Ovary (tissue), 1 donor: ENCODE measurements at regions not wholly inside any gene's neighbourhood (a gene's known extent, or its start where the extent isn't known, plus 50 kb on each side); places are given as distances from the start of the nearest gene placed in this dataset.

Source experiments
- EP300 ChIP-seq: sonication (generic); formaldehyde crosslinking; IDR thresholded peaks from one replicate; pipeline ENCODE4 v1.6.1; 2017; ENCODE audit warnings: antibody characterized with exemption
- POLR2A ChIP-seq: fragments of 450-650 bp; IDR thresholded peaks from one replicate; pipeline ENCODE4 v1.6.1; 2017; ENCODE audit warnings: antibody characterized with exemption, mild to moderate bottlenecking, moderate library complexity

DNA sequence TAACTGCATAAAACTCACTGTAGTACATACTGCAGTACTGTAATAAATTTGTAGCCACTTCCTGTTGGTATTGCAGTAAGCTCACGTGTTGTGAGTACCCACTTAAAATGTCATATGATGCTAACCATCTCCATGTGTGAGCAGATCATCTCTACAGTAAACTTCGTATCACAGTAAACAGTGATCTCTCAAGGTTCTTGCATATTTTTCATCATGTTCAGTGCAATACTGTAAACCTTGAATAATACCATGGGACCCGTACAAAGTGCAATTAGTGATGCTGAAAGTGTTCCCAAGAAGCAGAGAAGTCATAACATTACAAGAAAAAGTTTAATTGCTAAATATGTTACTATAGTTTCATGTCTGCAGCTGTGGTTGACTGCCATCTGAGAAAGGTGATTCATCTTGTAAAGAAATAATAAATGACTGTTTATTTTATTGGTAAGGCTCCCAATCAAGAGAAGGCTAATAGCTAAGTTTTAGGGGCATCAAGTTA is 253.8 kb upstream of the POU5F2 start:
- TF ChIP-seq POLR2A (no peak), EP300 (no peak)
